Transverse colon (tissue), 4 donors: ENCODE measurements at regions not wholly inside any gene's neighbourhood (a gene's known extent, or its start where the extent isn't known, plus 50 kb on each side); places are given as distances from the start of the nearest gene placed in this dataset.
"Not testable (repeated sequence)": the region's sequence is repeated elsewhere in the genome, so short reads cannot be mapped to it uniquely, and the experiment has no call there.

Experiments
- DNase-seq: peaks from one replicate; pipeline ENCODE4 v3.0.0-alpha.2; 2019
- H3K27ac ChIP-seq, 4 donors: fragments of 200-600 bp; sonication (generic); 2 replicates each; pipeline ENCODE4 v1.5.1; 2016 to 2018; ENCODE audit warnings: inconsistent platforms in 4 of 4
- H3K27me3 ChIP-seq: fragments of 200-600 bp; sonication (generic); 2 replicates; pipeline ENCODE4 v1.5.1; 2017; ENCODE audit warnings: inconsistent platforms
- H3K36me3 ChIP-seq, 4 donors: fragments of 200-600 bp; sonication (generic); 2 replicates each; pipeline ENCODE4 v1.5.1; 2017 to 2019; ENCODE audit warnings: inconsistent platforms in 4 of 4
- H3K4me1 ChIP-seq, 4 donors: fragments of 200-600 bp; sonication (generic); 2 replicates each; pipeline ENCODE4 v1.5.1; 2017 to 2020; ENCODE audit warnings: inconsistent platforms in 4 of 4
- H3K4me3 ChIP-seq, 4 donors: fragments of 200-600 bp; sonication (generic); 1 replicate in 1 of 4; 2 replicates in 3 of 4; pipeline versions ENCODE4 v1.5.1 to v1.6.1; 2017 to 2019; ENCODE audit warnings: inconsistent platforms in 4 of 4
- H3K9me3 ChIP-seq, 2 donors: fragments of 200-600 bp; sonication (generic); 2 replicates each; pipeline ENCODE4 v1.5.1; 2017 to 2019; ENCODE audit warnings: inconsistent platforms in 2 of 2
- CTCF ChIP-seq, 5 experiments: fragments of 200-600 bp in 3 of 5; fragments of 450-650 bp in 2 of 5; sonication (generic) in 3 of 5; IDR thresholded peaks; 1 replicate in 2 of 5; 2 replicates in 3 of 5; pipeline ENCODE4 v1.5.1; 2016 to 2017; ENCODE audit warnings: antibody characterized with exemption in 5 of 5, inconsistent platforms in 3 of 5, mild to moderate bottlenecking in 2 of 5, moderate library complexity in 1 of 5
- EP300 ChIP-seq: sonication (generic); formaldehyde crosslinking; IDR thresholded peaks from one replicate; pipeline ENCODE4 v1.6.1; 2017; ENCODE audit warnings: antibody characterized with exemption, low read depth
- POLR2A ChIP-seq: fragments of 450-650 bp; IDR thresholded peaks from one replicate; pipeline ENCODE4 v1.6.1; 2016; ENCODE audit warnings: antibody characterized with exemption, mild to moderate bottlenecking, moderate library complexity
- POLR2AphosphoS5 ChIP-seq, 3 donors: sonication (generic); formaldehyde crosslinking; IDR thresholded peaks; one replicate each; pipeline ENCODE4 v1.6.1; 2016; ENCODE audit warnings: antibody characterized with exemption in 3 of 3
- WGBS, 2 donors: methylation state at CpG; one replicate each; pipeline ENCODE4 v1.1.5; 2018; ENCODE audit warnings: low coverage in 1 of 2; 5-methylcytosine and 5-hydroxymethylcytosine counted together
- in situ Hi-C, 4 donors: fragments of 200-750 bp; cut with MboI; loops; one replicate each; pipeline versions ENCODE4 v1.15.0 to v1.15.1; 2017; ENCODE audit warnings: low sequenced_read_pairs in 3 of 4, low pct_ligation_motif_present in 1 of 4, low pct_unique_long_range_greater_than_20kb in 1 of 4
- intact Hi-C: fragments of 100-400 bp; cut with DNase I; formaldehyde crosslinking; loops from one replicate; pipeline ENCODE4 v1.15.1; 2023; ENCODE audit warnings: low total_unique reads

DNA sequence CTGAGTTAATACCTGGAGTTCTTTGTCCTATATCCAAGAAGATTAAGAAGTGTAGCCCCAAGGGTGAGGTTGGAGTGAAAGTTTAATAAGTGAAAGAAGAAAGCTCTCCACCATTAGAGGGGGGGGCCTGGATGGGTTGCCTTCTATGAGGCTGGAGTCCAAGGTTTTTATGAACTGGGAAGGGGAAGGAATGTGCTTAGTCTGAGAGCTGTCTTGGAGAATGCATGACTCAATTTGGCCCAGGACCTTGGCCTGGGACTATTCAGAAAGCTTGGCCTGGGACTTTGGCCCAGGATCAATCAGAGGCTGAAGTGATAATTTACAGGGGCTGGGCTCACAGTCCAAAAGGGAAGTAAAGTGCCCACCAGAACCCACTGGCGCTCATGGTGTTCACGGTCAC is 1049.0 kb upstream of the GRIA3 start:
- Histone ChIP-seq H3K4me3 (no peak overlapping the region), H3K27ac (no peak overlapping the region), H3K27me3 (no peaks in the 10 kb centered on the region), H3K9me3 (no peaks in the 10 kb centered on the region), H3K4me1 (no peaks in the 10 kb centered on the region), H3K36me3 (no peaks in the 10 kb centered on the region)
- DNase-seq: no peak
- TF ChIP-seq POLR2A: no peak
- intact Hi-C loops: no loop called here
- 83% methylated on average over 2 of the region's 2 CpGs; no CpG with 5 or more reads in 1 of the 2 donors for WGBS, 2 donors
- in situ Hi-C loops: no loop called here

GRCh38 chrX:122140219-122140618 is 1043.9 kb upstream of the GRIA3 start:
- H3K27me3 ChIP-seq, H3K9me3 ChIP-seq, H3K27ac ChIP-seq, H3K4me3 ChIP-seq, in situ Hi-C loops, intact Hi-C loops, H3K36me3 ChIP-seq, H3K4me1 ChIP-seq, DNase-seq: not testable (repeated sequence)
- WGBS, 2 donors: 90% methylated on average over 5 of the region's 5 CpGs; no CpG with 5 or more reads in 1 of the 2 donors

- no peak overlapping the region for H3K4me3 ChIP-seq
- in situ Hi-C loops: no loop called here
- TF ChIP-seq POLR2AphosphoS5 (IDR thresholded peaks at IDR 0.05) (no peak), POLR2A (no peak), EP300 (no peak), CTCF (IDR thresholded peaks at IDR 0.05) (no peak)
- WGBS, 2 donors: 75% methylated on average over 1 of the region's 1 CpG; no CpG with 5 or more reads in 1 of the 2 donors
- no peaks in the 10 kb centered on the region for H3K9me3 ChIP-seq
- H3K36me3 ChIP-seq: no peaks in the 10 kb centered on the region
- no peaks in the 10 kb centered on the region for H3K27me3 ChIP-seq
- H3K27ac ChIP-seq: no peak overlapping the region
- intact Hi-C loops: loop anchor here (5.0 kb wide), 1 partner anchor 1642 kb away; no protein-coding TSS in a partner anchor
- no peak for DNase-seq
- no peaks in the 10 kb centered on the region for H3K4me1 ChIP-seq
These were observed 1030.1 kb upstream of the GRIA3 start for GRCh38 chrX:122154019-122154418.

- no peak for TF ChIP-seq POLR2AphosphoS5 (IDR thresholded peaks at IDR 0.05)
- TF ChIP-seq EP300: no peak
- TF ChIP-seq CTCF (IDR thresholded peaks at IDR 0.05): no peak
- TF ChIP-seq POLR2A: no peak
- no peaks in the 10 kb centered on the region for H3K36me3 ChIP-seq
- H3K27me3 ChIP-seq: no peaks in the 10 kb centered on the region
- no peak overlapping the region for H3K4me3 ChIP-seq
- in situ Hi-C loops (no loop called here), intact Hi-C loops (no loop called here)
- H3K4me1 ChIP-seq: no peaks in the 10 kb centered on the region
- H3K27ac ChIP-seq: no peak overlapping the region
- WGBS, 2 donors: 20 to 57% methylated on average over 1 to 2 of the region's 2 CpGs
- DNase-seq: no peak
- no peaks in the 10 kb centered on the region for H3K9me3 ChIP-seq
These were observed 1015.8 kb upstream of the GRIA3 start for GRCh38 chrX:122168241-122168640.

GRCh38 chrX:122184791-122185190 is 999.3 kb upstream of the GRIA3 start:
- Histone ChIP-seq H3K27ac (no peak overlapping the region), H3K9me3 (no peaks in the 10 kb centered on the region), H3K27me3 (no peaks in the 10 kb centered on the region), H3K4me3 (no peak overlapping the region), H3K36me3 (no peaks in the 10 kb centered on the region), H3K4me1 (no peaks in the 10 kb centered on the region)
- no peak for TF ChIP-seq POLR2A
- DNase-seq: no peak
- in situ Hi-C loops: no loop called here
- WGBS, 2 donors: 63% methylated on average over 1 of the region's 1 CpG; no CpG with 5 or more reads in 1 of the 2 donors
- intact Hi-C loops: no loop called here

- Histone ChIP-seq H3K4me1 (no peaks in the 10 kb centered on the region), H3K27ac (no peak overlapping the region), H3K36me3 (no peaks in the 10 kb centered on the region), H3K27me3 (no peaks in the 10 kb centered on the region), H3K9me3 (no peaks in the 10 kb centered on the region), H3K4me3 (no peak overlapping the region)
- DNase-seq: no peak
- in situ Hi-C loops (no loop called here), intact Hi-C loops (no loop called here)
- TF ChIP-seq POLR2AphosphoS5 (IDR thresholded peaks at IDR 0.05): no peak
- no peak for TF ChIP-seq EP300
- 51 to 80% methylated on average over 1 to 2 of the region's 2 CpGs for WGBS, 2 donors
These were observed 996.9 kb upstream of the GRIA3 start for GRCh38 chrX:122187069-122187713.
